ENCODE measurements at regions not wholly inside any gene's neighbourhood (a gene's known extent, or its start where the extent isn't known, plus 50 kb on each side); places are given as distances from the start of the nearest gene placed in this dataset.

GRCh38 chr16:79409978-79410377, 190.6 kb downstream of the MAF start:
- CTCF ChIA-PET (ENCODE audit: partially characterized antibody) = interaction anchor here (1.2 to 1.8 kb wide), 2 partner anchors 9 to 76 kb away, joined by 4 to 7 read pairs; no protein-coding TSS in a partner anchor
- 96% methylated on average over 9 of the region's 9 CpGs; no CpG with 5 or more reads in 1 of the 2 experiments for WGBS, 2 experiments (ENCODE audit: extremely low coverage in 1 of 2, insufficient coverage in 1 of 2, insufficient read length in 1 of 2, insufficient replicate concordance in 2 of 2, low coverage in 1 of 2, low lambda C conversion rate in 2 of 2, missing lambda C conversion rate in 1 of 2)
- H4K91ac ChIP-seq (replicated peaks; ENCODE audit: insufficient read length, low read length) = no peak overlapping the region
- H2AFZ ChIP-seq (ENCODE audit: low read length) = no peak overlapping the region
- peaks cover 0 to 22% (median 9%) of the 10 kb centered on the region in 4 experiments; a peak in 4 of 7 replicates for H3K4me1 ChIP-seq (replicated peaks in 1 of 4; ENCODE audit: control insufficient read depth in 3 of 4, insufficient read depth in 4 of 4, low read length in 3 of 4)
- DNase-seq (ENCODE audit: low read depth in 1 of 2, low spot score in 2 of 2) = no peak
- no peaks in the 10 kb centered on the region for H3K79me2 ChIP-seq (ENCODE audit: control insufficient read depth in 1 of 2, insufficient read depth in 2 of 2, low read length in 2 of 2)
- H3K23me2 ChIP-seq (ENCODE audit: low read depth, low read length) = no peaks in the 10 kb centered on the region
- H3K27me3 ChIP-seq (replicated peaks in 1 of 4; ENCODE audit: control insufficient read depth in 3 of 4, extremely low read depth in 1 of 4, insufficient read depth in 3 of 4, low read length in 3 of 4) = no peaks in the 10 kb centered on the region; a peak in 1 of 7 replicates
- no peak overlapping the region for H2BK5ac ChIP-seq (ENCODE audit: low read depth, low read length)
- no peak overlapping the region for H2BK120ac ChIP-seq (replicated peaks; ENCODE audit: low read depth, low read length)
- FAIRE-seq = no peak
- no peaks in the 10 kb centered on the region for H3K36me3 ChIP-seq (ENCODE audit: control insufficient read depth in 2 of 4, insufficient read depth in 4 of 4, low read length in 3 of 4)
- no peak overlapping the region for H3K27ac ChIP-seq (ENCODE audit: low read depth, low read length)
- no peak overlapping the region for H2BK12ac ChIP-seq (ENCODE audit: low read depth, low read length)
- no peaks in the 10 kb centered on the region for H3K9me3 ChIP-seq (ENCODE audit: insufficient read depth in 2 of 2, low read depth in 1 of 2, low read length in 1 of 2)
- H3K9ac ChIP-seq (replicated peaks in 1 of 4; ENCODE audit: extremely low read depth in 1 of 4, low read depth in 3 of 4, low read length in 3 of 4) = no peak overlapping the region
- no peaks in the 10 kb centered on the region for H3K79me1 ChIP-seq (ENCODE audit: low read depth, low read length)
- H4K5ac ChIP-seq (ENCODE audit: insufficient read length, low read depth, low read length) = no peak overlapping the region
- no peak overlapping the region for H3K23ac ChIP-seq (ENCODE audit: insufficient read length)
- no peak overlapping the region for H2BK15ac ChIP-seq (ENCODE audit: low read length)
- no peak overlapping the region for H3K18ac ChIP-seq (ENCODE audit: extremely low read depth, low read length)
- no peak overlapping the region for H3K4me2 ChIP-seq (ENCODE audit: insufficient read depth in 1 of 2, low read depth in 2 of 2, low read length in 2 of 2)
- H2AK5ac ChIP-seq (ENCODE audit: low read depth, low read length) = no peak overlapping the region
- no peak overlapping the region for H2BK20ac ChIP-seq (ENCODE audit: low read length)
- H3K56ac ChIP-seq (replicated peaks; ENCODE audit: insufficient read length, low read depth, low read length) = no peak overlapping the region
- no peaks in the 10 kb centered on the region for H4K20me1 ChIP-seq (replicated peaks in 1 of 2; ENCODE audit: control insufficient read depth in 1 of 2, insufficient read depth in 2 of 2, low read length in 2 of 2)
- H4K8ac ChIP-seq (ENCODE audit: extremely low read depth, insufficient read depth, low read length) = no peak overlapping the region
- H3K4ac ChIP-seq (replicated peaks; ENCODE audit: insufficient read length, low read depth, low read length) = no peak overlapping the region
- POLR2A ChIA-PET (ENCODE audit: partially characterized antibody) = no interaction called here
- H3K4me3 ChIP-seq (ENCODE audit: extremely low read depth in 1 of 4, insufficient read depth in 2 of 4, low read depth in 3 of 4, low read length in 4 of 4) = no peak overlapping the region
- no peak overlapping the region for H3K14ac ChIP-seq (ENCODE audit: insufficient read length)
- no peak for TF ChIP-seq SIX5 (IDR thresholded peaks at IDR 0.05; ENCODE audit: low read depth, low read length)
- TF ChIP-seq KDM1A (IDR thresholded peaks at IDR 0.05; ENCODE audit: borderline replicate concordance, low read length) = no peak
- TF ChIP-seq TAF1 (IDR thresholded peaks at IDR 0.05; ENCODE audit: low read depth, low read length) = no peak
- no peak for TF ChIP-seq NANOG (IDR thresholded peaks at IDR 0.05; ENCODE audit: insufficient read depth, low read depth, low read length, poor library complexity, severe bottlenecking)
- TF ChIP-seq RFX5 (IDR thresholded peaks at IDR 0.05; ENCODE audit: borderline replicate concordance, low read depth, low read length) = no peak
- TF ChIP-seq E2F6 (IDR thresholded peaks at IDR 0.05) = no peak
- no peak for TF ChIP-seq EGR1 (IDR thresholded peaks at IDR 0.05; ENCODE audit: borderline replicate concordance, low read depth, low read length)
- TF ChIP-seq CHD2 (IDR thresholded peaks at IDR 0.05; ENCODE audit: low read length) = no peak
- TF ChIP-seq CTBP2 (IDR thresholded peaks at IDR 0.05; ENCODE audit: borderline replicate concordance, insufficient read depth, insufficient read length, low read length) = no peak
- TF ChIP-seq MAFK (IDR thresholded peaks at IDR 0.05; ENCODE audit: low read depth, low read length) = no peak
- no peak for TF ChIP-seq SP2 (IDR thresholded peaks at IDR 0.05; ENCODE audit: low read length)
- TF ChIP-seq CREB1 (IDR thresholded peaks at IDR 0.05) = no peak
- TF ChIP-seq SIN3A (conservative IDR thresholded peaks at IDR 0.05 in 1 of 2, IDR thresholded peaks at IDR 0.05 in 1 of 2; ENCODE audit: low read depth in 1 of 2, low read length in 2 of 2) = no peak
- no peak for TF ChIP-seq BCL11A (IDR thresholded peaks at IDR 0.05; ENCODE audit: low read depth in 2 of 2, low read length in 2 of 2)
- no peak for TF ChIP-seq JUN (IDR thresholded peaks at IDR 0.05; ENCODE audit: low read depth, low read length)

Data from H1 (cell line).